GM18868 (cell line): ENCODE measurements at regions not wholly inside any gene's neighbourhood (a gene's known extent, or its start where the extent isn't known, plus 50 kb on each side); places are given as distances from the start of the nearest gene placed in this dataset.
A peak's percentile ranks its signal among the peaks of the same experiment; 100 is the strongest.

Experiments used
- ATAC-seq: cut with Tn5 transposase; IDR thresholded peaks from one replicate; pipeline ENCODE4 v1.9.1; 2021; ENCODE audit warnings: mild to moderate bottlenecking, moderate library complexity; ENCODE audit not compliant: unreplicated experiment

- no peak for ATAC-seq
Observed at GRCh38 chr12:132439333-132439904, 50.5 kb upstream of the FBRSL1 start.

- ATAC-seq, result no peak
Observed at GRCh38 chr12:132438726-132439125, 51.2 kb upstream of the FBRSL1 start.

- no peak for ATAC-seq
Observed at GRCh38 chr12:132437943-132438700, 51.8 kb upstream of the FBRSL1 start.

GRCh38 chr12:132437252-132437932 is 52.6 kb upstream of the FBRSL1 start:
- ATAC-seq, result no peak

GRCh38 chr12:132436791-132437251 is 53.1 kb upstream of the FBRSL1 start:
- ATAC-seq, result no peak

- ATAC-seq, result no peak
Observed at GRCh38 chr12:132435486-132436187, 54.3 kb upstream of the FBRSL1 start.

GRCh38 chr12:132433641-132434395 is 56.1 kb upstream of the FBRSL1 start:
- no peak for ATAC-seq

GRCh38 chr12:132432721-132433577 is 57.0 kb upstream of the FBRSL1 start:
- no peak for ATAC-seq

- ATAC-seq, result no peak
Observed at GRCh38 chr12:132432126-132432705, 57.7 kb upstream of the FBRSL1 start.

- no peak for ATAC-seq
Observed at GRCh38 chr12:132430838-132431774, 58.8 kb upstream of the FBRSL1 start.

GRCh38 chr12:132429946-132430643 is 59.9 kb upstream of the FBRSL1 start:
- peak; percentile 62 for ATAC-seq

GRCh38 chr12:132429602-132429945 is 60.4 kb upstream of the FBRSL1 start:
- ATAC-seq, result no peak

GRCh38 chr12:132428936-132429601 is 60.9 kb upstream of the FBRSL1 start:
- ATAC-seq, result no peak

- ATAC-seq, result no peak
Observed at GRCh38 chr12:132427999-132428935, 61.7 kb upstream of the FBRSL1 start.

GRCh38 chr12:132427174-132427768 is 62.7 kb upstream of the FBRSL1 start:
- ATAC-seq, result no peak
